RWPE2 (cell line): ENCODE measurements at regions not wholly inside any gene's neighbourhood (a gene's known extent, or its start where the extent isn't known, plus 50 kb on each side); places are given as distances from the start of the nearest gene placed in this dataset.

ENCODE experiments used
- ATAC-seq: fragments of 200-7000 bp; cut with Tn5 transposase; 3 replicates; pipeline ENCODE4 v1.9.1; 2021; ENCODE audit warnings: low read depth
- DNase-seq: peaks from one replicate; pipeline ENCODE4 v3.0.0-alpha.2; 2020; ENCODE audit warnings: low spot score
- H3K27ac ChIP-seq: fragments of 450-650 bp; 2 replicates; pipeline ENCODE4 v1.5.1; 2017; ENCODE audit warnings: mild to moderate bottlenecking; ENCODE audit not compliant: poor library complexity, severe bottlenecking
- H3K27me3 ChIP-seq: fragments of 250-450 bp; sonication (Bioruptor Pico); 2 replicates; pipeline ENCODE4 v1.5.1; 2021; ENCODE audit warnings: mild to moderate bottlenecking, moderate library complexity; ENCODE audit not compliant: insufficient read depth, poor library complexity, severe bottlenecking
- H3K36me3 ChIP-seq: fragments of 250-450 bp; sonication (Bioruptor Pico); 2 replicates; pipeline ENCODE4 v1.5.1; 2020; ENCODE audit warnings: low read depth, mild to moderate bottlenecking, moderate library complexity
- H3K4me1 ChIP-seq: fragments of 250-450 bp; sonication (Bioruptor Pico); 2 replicates; pipeline ENCODE4 v1.5.1; 2021; ENCODE audit warnings: mild to moderate bottlenecking, moderate library complexity; ENCODE audit not compliant: insufficient read depth, poor library complexity, severe bottlenecking
- H3K4me3 ChIP-seq: fragments of 250-450 bp; sonication (Bioruptor Pico); 2 replicates; pipeline ENCODE4 v1.5.1; 2021; ENCODE audit warnings: mild to moderate bottlenecking, moderate library complexity; ENCODE audit not compliant: severe bottlenecking
- H3K9me3 ChIP-seq: fragments of 250-450 bp; sonication (Bioruptor Pico); 2 replicates; pipeline ENCODE4 v1.5.1; 2021; ENCODE audit warnings: mild to moderate bottlenecking, moderate library complexity; ENCODE audit not compliant: severe bottlenecking
- CTCF ChIP-seq: fragments of 450-650 bp; IDR thresholded peaks from one replicate; pipeline ENCODE4 v1.5.1; 2017; ENCODE audit warnings: mild to moderate bottlenecking, moderate library complexity; ENCODE audit not compliant: poor library complexity, severe bottlenecking

DNA sequence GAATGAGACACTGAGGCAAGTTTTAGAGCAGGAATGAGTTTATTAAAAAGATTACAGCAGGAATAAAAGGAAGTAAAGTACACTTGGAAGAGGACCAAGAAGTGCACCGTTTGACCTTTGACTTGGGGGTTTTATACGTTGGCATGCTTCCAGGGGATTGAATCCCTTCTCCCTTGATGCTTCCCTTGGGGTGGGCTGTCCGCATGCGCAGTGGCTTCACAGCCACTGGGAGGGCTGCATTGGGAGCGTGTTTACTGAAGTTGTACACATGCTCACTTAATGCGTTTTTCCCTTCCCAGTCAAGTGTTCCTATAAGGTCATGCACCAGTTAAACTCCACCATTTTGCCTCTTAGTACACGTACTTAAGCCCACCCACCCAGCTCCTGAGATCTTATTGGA is 72.4 kb upstream of the MARK1 start:
- H3K4me1 ChIP-seq: no peaks in the 10 kb centered on the region
- TF ChIP-seq CTCF: no peak
- H3K36me3 ChIP-seq: no peaks in the 10 kb centered on the region
- no peak overlapping the region for H3K4me3 ChIP-seq
- no peaks in the 10 kb centered on the region for H3K9me3 ChIP-seq
- ATAC-seq: no peak
- H3K27ac ChIP-seq: no peak overlapping the region
- no peak for DNase-seq
- H3K27me3 ChIP-seq: no peaks in the 10 kb centered on the region

- Histone ChIP-seq H3K9me3 (no peaks in the 10 kb centered on the region), H3K4me3 (no peak overlapping the region), H3K27me3 (no peaks in the 10 kb centered on the region), H3K27ac (no peak overlapping the region), H3K36me3 (no peaks in the 10 kb centered on the region), H3K4me1 (no peaks in the 10 kb centered on the region)
- TF ChIP-seq CTCF: peak; percentile 21
- DNase-seq (no peak), ATAC-seq (no peak)
These were observed 73.7 kb upstream of the MARK1 start for GRCh38 chr1:220454155-220454777.

DNA sequence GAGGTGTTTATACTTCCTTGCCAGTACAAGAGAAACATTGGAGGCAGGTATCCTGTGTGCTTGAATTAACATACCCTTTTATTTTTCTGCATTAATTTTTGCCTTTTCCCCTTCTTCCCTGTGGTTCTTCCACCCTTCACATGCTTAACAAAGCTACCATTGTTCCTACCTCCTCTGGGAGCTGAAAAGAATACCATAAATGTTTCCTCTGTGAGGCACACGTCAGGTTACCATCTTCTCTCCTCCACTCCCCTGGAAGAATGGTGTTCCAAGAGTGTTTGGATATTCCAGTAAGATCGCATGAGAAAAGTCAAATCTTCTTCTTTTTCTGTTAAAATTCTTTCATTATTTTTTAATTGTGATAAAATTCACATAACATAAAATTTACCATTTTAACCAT is 74.6 kb upstream of the MARK1 start:
- Histone ChIP-seq H3K36me3 (no peaks in the 10 kb centered on the region), H3K4me1 (no peaks in the 10 kb centered on the region), H3K27ac (no peak overlapping the region), H3K27me3 (no peaks in the 10 kb centered on the region), H3K9me3 (no peaks in the 10 kb centered on the region), H3K4me3 (no peak overlapping the region)
- no peak for ATAC-seq
- no peak for TF ChIP-seq CTCF
- no peak for DNase-seq

DNA sequence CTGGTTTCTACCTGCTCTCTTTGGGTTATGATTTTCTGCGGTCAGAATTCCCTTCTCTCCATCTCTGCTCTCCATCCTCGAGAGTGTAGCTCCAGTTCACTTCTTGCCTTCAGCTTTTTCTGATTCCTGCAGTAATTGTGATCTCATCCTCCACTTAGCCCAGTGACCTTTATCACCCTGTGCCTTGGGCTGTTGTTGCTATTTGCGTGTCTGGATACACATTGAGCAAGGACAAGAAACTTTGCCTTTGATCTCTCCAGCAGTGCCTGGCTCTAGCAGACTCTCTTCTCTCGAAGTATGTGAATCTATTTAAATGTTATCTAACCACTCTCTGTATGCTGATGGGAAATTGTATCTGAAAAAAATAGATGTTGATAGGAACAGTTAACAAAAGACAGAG is 76.4 kb upstream of the MARK1 start:
- DNase-seq: no peak

More for the DNA sequence above, 76.4 kb upstream of the MARK1 start:
- no peak for TF ChIP-seq CTCF
- no peak for ATAC-seq
- no peak overlapping the region for H3K4me3 ChIP-seq
- H3K36me3 ChIP-seq: no peaks in the 10 kb centered on the region
- H3K27me3 ChIP-seq: no peaks in the 10 kb centered on the region
- no peaks in the 10 kb centered on the region for H3K9me3 ChIP-seq
- no peak overlapping the region for H3K27ac ChIP-seq
- H3K4me1 ChIP-seq: no peaks in the 10 kb centered on the region
